Activated naive CD4-positive, alpha-beta T cell treated with anti-CD3 and anti-CD28 coated beads, Interleukin-2, amount 10 ng/mL, durations not matched to agents 7 days and 5 days (primary cell): ENCODE measurements at regions not wholly inside any gene's neighbourhood (a gene's known extent, or its start where the extent isn't known, plus 50 kb on each side); places are given as distances from the start of the nearest gene placed in this dataset.
A peak's percentile ranks its signal among the peaks of the same experiment; 100 is the strongest.

Experiments
- CTCF ChIA-PET: fragments of 350-600 bp; sonication (Branson Sonifier 250); formaldehyde crosslinking; loops from one replicate; lab custom pipeline; 2021; ENCODE audit warnings: antibody characterized with exemption; lab: Charles Lee
- DNase-seq: peaks from one replicate; pipeline ENCODE4 v3.0.0-alpha.2; 2020
- H3K27ac Mint-ChIP-seq: one replicate; pipeline ENCODE4 v1.8.0; 2021; ENCODE audit warnings: mild to moderate bottlenecking, moderate library complexity, mixed read lengths
- H3K27me3 Mint-ChIP-seq: one replicate; pipeline ENCODE4 v1.8.0; 2021; ENCODE audit warnings: mild to moderate bottlenecking, mixed read lengths
- H3K36me3 Mint-ChIP-seq: one replicate; pipeline ENCODE4 v1.8.0; 2021; ENCODE audit warnings: mixed read lengths
- H3K4me1 Mint-ChIP-seq: one replicate; pipeline ENCODE4 v1.8.0; 2021; ENCODE audit warnings: mixed read lengths
- H3K4me3 Mint-ChIP-seq: one replicate; pipeline ENCODE4 v1.8.0; 2021; ENCODE audit warnings: mild to moderate bottlenecking, moderate library complexity, mixed read lengths
- H3K9me3 Mint-ChIP-seq: one replicate; pipeline ENCODE4 v1.8.0; 2021; ENCODE audit warnings: mixed read lengths

DNA sequence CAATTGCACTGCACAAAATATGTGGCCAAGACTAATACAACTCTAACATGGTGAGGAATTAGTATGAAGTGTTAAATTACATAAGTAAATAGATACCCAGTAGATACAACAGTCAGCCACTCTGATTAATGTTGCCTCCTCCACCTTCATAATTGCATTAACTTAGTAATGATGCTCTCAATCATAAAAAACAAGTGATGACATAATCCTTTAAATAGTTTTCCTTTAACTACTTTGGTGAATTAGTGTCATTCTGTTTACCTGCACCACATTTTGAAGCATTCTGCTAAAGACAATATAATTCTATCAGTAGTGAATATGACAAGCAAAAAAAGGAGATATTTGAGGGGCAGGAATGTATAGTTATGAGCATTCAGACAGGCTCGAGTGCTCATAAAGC lies 265.9 kb upstream of the SLC24A2 start:
- no peaks in the 10 kb centered on the region for H3K36me3 Mint-ChIP-seq
- CTCF ChIA-PET: no interaction called here
- H3K4me3 Mint-ChIP-seq: no peak overlapping the region
- no peaks in the 10 kb centered on the region for H3K27me3 Mint-ChIP-seq
- no peak for DNase-seq
- H3K9me3 Mint-ChIP-seq: peaks cover 2% of the 10 kb centered on the region
- H3K27ac Mint-ChIP-seq: no peak overlapping the region
- peaks cover 2% of the 10 kb centered on the region for H3K4me1 Mint-ChIP-seq

- H3K4me3 Mint-ChIP-seq: no peak overlapping the region
- CTCF ChIA-PET: no interaction called here
- H3K9me3 Mint-ChIP-seq: peaks cover 7% of the 10 kb centered on the region
- DNase-seq: no peak
- no peak overlapping the region for H3K27ac Mint-ChIP-seq
- peaks cover 26% of the 10 kb centered on the region for H3K4me1 Mint-ChIP-seq
- H3K36me3 Mint-ChIP-seq: peaks cover 20% of the 10 kb centered on the region
- H3K27me3 Mint-ChIP-seq: no peaks in the 10 kb centered on the region
These were observed 260.1 kb upstream of the SLC24A2 start for GRCh38 chr9:20048985-20049384.

- peaks cover 7% of the 10 kb centered on the region for H3K9me3 Mint-ChIP-seq
- peaks cover 22% of the 10 kb centered on the region for H3K36me3 Mint-ChIP-seq
- no peak overlapping the region for H3K4me3 Mint-ChIP-seq
- CTCF ChIA-PET: no interaction called here
- no peaks in the 10 kb centered on the region for H3K27me3 Mint-ChIP-seq
- H3K4me1 Mint-ChIP-seq: peaks cover 31% of the 10 kb centered on the region
- no peak overlapping the region for H3K27ac Mint-ChIP-seq
- no peak for DNase-seq
These were observed 259.6 kb upstream of the SLC24A2 start for GRCh38 chr9:20048437-20048836.

GRCh38 chr9:20044686-20045085 lies 255.8 kb upstream of the SLC24A2 start:
- Mint-ChIP-seq H3K4me3 (no peak overlapping the region), H3K27ac (no peak overlapping the region)

DNA sequence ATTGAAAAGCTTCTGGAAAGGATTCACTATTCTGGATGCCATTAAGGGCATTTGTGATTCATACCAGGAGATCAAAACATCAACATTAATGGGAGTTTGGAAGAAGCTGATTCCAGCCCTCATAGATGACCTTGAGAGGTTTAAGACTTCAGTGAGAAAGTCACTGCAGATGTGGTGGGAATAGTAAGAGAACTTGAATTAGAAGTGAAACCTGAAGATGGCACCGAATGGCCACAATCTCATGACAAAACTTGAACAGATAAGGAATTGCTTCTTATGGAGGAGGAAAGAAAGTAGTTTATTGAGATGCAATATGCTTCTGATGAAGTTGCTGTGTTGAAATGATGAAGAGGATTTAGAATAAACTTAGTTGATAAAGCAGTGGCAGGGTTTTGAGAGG lies 254.6 kb upstream of the SLC24A2 start:
- Mint-ChIP-seq H3K27ac (peak overlapping the region; percentile 95), H3K36me3 (peaks cover 26% of the 10 kb centered on the region), H3K27me3 (peaks cover 3% of the 10 kb centered on the region), H3K9me3 (peaks cover 5% of the 10 kb centered on the region), H3K4me1 (peaks cover 55% of the 10 kb centered on the region), H3K4me3 (peak overlapping the region; percentile 73)
- CTCF ChIA-PET: interaction anchor here (0.9 to 2.3 kb wide), 4 partner anchors 66 to 313 kb away, joined by 3 to 8 read pairs (median 4); no protein-coding TSS in a partner anchor
- DNase-seq: peak; percentile 46

More at GRCh38 chr9:20044686-20045085, 255.8 kb upstream of the SLC24A2 start:
- Mint-ChIP-seq H3K9me3 (peaks cover 5% of the 10 kb centered on the region), H3K27me3 (no peaks in the 10 kb centered on the region), H3K4me1 (peaks cover 53% of the 10 kb centered on the region), H3K36me3 (peaks cover 26% of the 10 kb centered on the region)
- CTCF ChIA-PET: no interaction called here
- no peak for DNase-seq

DNA sequence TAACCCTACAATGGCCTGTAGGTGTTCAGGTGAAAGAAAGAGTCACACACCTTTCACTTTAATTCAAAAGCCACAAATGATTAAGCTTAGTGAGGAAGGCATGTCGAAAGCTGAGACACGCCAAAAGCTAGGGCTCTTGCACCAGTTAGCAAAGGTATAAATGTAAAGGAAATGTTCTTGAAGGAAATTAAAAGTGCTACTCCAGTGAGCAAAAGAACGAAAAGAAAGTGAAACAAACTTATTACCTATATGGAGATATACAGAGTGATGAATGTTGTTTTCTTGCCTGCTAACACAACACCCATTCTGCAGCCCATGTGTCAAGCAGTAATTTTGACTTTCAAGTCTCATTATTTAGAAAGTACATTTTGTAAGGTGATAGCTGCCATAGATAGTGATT lies 254.2 kb upstream of the SLC24A2 start:
- Mint-ChIP-seq H3K4me3 (peak overlapping the region; percentile 73), H3K27me3 (peaks cover 3% of the 10 kb centered on the region), H3K36me3 (peaks cover 24% of the 10 kb centered on the region), H3K4me1 (peaks cover 55% of the 10 kb centered on the region), H3K9me3 (peaks cover 3% of the 10 kb centered on the region), H3K27ac (peak overlapping the region; percentile 95)
- CTCF ChIA-PET: interaction anchor here (0.9 to 2.3 kb wide), 4 partner anchors 66 to 314 kb away, joined by 3 to 8 read pairs (median 4); no protein-coding TSS in a partner anchor
- DNase-seq: peak; percentile 33

- no peak for DNase-seq
- peaks cover 24% of the 10 kb centered on the region for H3K36me3 Mint-ChIP-seq
- H3K27me3 Mint-ChIP-seq: peaks cover 3% of the 10 kb centered on the region
- peaks cover 55% of the 10 kb centered on the region for H3K4me1 Mint-ChIP-seq
- H3K4me3 Mint-ChIP-seq: peak overlapping the region; percentile 17
- H3K9me3 Mint-ChIP-seq: peaks cover 3% of the 10 kb centered on the region
- peak overlapping the region; percentile 95 for H3K27ac Mint-ChIP-seq
- CTCF ChIA-PET: interaction anchor here (0.9 to 2.3 kb wide), 2 partner anchors 65 to 114 kb away, joined by 3 to 8 read pairs; no protein-coding TSS in a partner anchor
These were observed 253.4 kb upstream of the SLC24A2 start for GRCh38 chr9:20042128-20042711.

DNA sequence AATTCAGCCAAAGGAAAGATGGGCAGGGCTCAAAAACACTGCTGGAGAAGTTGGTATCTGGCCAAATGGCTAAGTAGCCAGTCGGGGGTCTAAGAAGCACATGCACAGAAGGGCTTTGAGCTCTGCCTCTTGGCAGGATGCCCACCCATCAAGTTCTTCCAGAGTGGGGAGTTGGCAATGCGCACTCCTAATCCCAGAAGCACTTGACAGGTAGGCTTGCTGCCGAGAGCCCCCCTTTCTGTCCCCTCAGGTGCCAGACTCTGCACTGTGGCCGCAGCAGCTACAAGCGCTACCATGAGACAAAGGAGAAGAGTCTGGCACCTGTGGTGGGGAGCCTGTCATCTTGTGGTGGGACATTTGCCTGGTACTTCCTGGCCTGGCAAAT lies 252.9 kb upstream of the SLC24A2 start:
- peaks cover 54% of the 10 kb centered on the region for H3K4me1 Mint-ChIP-seq
- peaks cover 3% of the 10 kb centered on the region for H3K27me3 Mint-ChIP-seq
- H3K9me3 Mint-ChIP-seq: peaks cover 3% of the 10 kb centered on the region
- H3K36me3 Mint-ChIP-seq: peaks cover 22% of the 10 kb centered on the region
- no peak overlapping the region for H3K4me3 Mint-ChIP-seq
- CTCF ChIA-PET: interaction anchor here (0.6 to 2.3 kb wide), 2 partner anchors 114 to 781 kb away, joined by 3 to 8 read pairs; no protein-coding TSS in a partner anchor
- no peak overlapping the region for H3K27ac Mint-ChIP-seq
- DNase-seq: peak; percentile 24

GRCh38 chr9:20040991-20041696 lies 252.3 kb upstream of the SLC24A2 start:
- Mint-ChIP-seq H3K27ac (peak overlapping the region; percentile 46), H3K9me3 (no peaks in the 10 kb centered on the region), H3K4me1 (peaks cover 48% of the 10 kb centered on the region), H3K4me3 (no peak overlapping the region), H3K27me3 (peaks cover 3% of the 10 kb centered on the region), H3K36me3 (peaks cover 16% of the 10 kb centered on the region)
- no peak for DNase-seq
- CTCF ChIA-PET: interaction anchor here (0.6 to 2.3 kb wide), 3 partner anchors 70 to 781 kb away, joined by 3 to 8 read pairs (median 3); no protein-coding TSS in a partner anchor

GRCh38 chr9:20037699-20038098 lies 248.9 kb upstream of the SLC24A2 start:
- Mint-ChIP-seq H3K36me3 (peaks cover 5% of the 10 kb centered on the region), H3K27me3 (peaks cover 3% of the 10 kb centered on the region), H3K4me1 (peaks cover 22% of the 10 kb centered on the region), H3K9me3 (no peaks in the 10 kb centered on the region), H3K27ac (no peak overlapping the region), H3K4me3 (no peak overlapping the region)
- no peak for DNase-seq
- CTCF ChIA-PET: no interaction called here

GRCh38 chr9:20033511-20033910 lies 244.7 kb upstream of the SLC24A2 start:
- no peaks in the 10 kb centered on the region for H3K9me3 Mint-ChIP-seq
- CTCF ChIA-PET: no interaction called here
- no peak for DNase-seq
- no peak overlapping the region for H3K27ac Mint-ChIP-seq
- no peaks in the 10 kb centered on the region for H3K27me3 Mint-ChIP-seq
- peaks cover 11% of the 10 kb centered on the region for H3K4me1 Mint-ChIP-seq
- H3K36me3 Mint-ChIP-seq: no peaks in the 10 kb centered on the region
- H3K4me3 Mint-ChIP-seq: no peak overlapping the region

DNA sequence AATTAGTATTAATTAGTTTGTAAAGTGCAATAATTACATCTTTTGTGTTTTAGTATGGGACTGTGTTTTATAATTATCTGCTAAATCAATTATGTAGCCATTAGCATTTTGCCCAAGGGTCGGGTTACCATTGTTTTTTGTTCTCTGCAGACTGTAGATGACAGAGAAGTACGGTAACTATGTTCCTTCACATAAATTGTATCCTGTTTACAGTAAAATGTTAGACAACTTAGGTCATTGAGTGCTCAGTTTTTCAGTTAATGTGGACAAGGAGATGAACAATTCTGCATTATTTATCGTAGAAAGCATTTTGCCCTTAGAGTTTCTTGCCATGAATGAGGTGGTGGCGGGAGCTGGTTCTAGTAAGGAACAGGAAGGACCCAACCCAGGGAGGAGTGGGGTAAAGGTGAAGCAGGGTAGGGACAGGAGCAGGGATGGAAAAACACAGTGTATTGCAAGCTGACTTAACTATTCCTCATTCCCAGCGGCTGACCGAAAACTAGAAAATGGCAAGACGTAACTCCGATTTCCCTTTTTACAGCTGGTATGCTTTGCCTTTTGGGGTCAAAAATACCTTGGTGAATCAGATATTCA lies 243.7 kb upstream of the SLC24A2 start:
- DNase-seq: no peak
- H3K27me3 Mint-ChIP-seq: no peaks in the 10 kb centered on the region
- CTCF ChIA-PET: no interaction called here
- H3K36me3 Mint-ChIP-seq: no peaks in the 10 kb centered on the region
- H3K4me1 Mint-ChIP-seq: peaks cover 11% of the 10 kb centered on the region
- H3K9me3 Mint-ChIP-seq: no peaks in the 10 kb centered on the region
- H3K27ac Mint-ChIP-seq: no peak overlapping the region
- H3K4me3 Mint-ChIP-seq: no peak overlapping the region

- Mint-ChIP-seq H3K4me3 (no peak overlapping the region), H3K36me3 (no peaks in the 10 kb centered on the region)
These were observed 243.0 kb upstream of the SLC24A2 start for GRCh38 chr9:20031836-20032235.

DNA sequence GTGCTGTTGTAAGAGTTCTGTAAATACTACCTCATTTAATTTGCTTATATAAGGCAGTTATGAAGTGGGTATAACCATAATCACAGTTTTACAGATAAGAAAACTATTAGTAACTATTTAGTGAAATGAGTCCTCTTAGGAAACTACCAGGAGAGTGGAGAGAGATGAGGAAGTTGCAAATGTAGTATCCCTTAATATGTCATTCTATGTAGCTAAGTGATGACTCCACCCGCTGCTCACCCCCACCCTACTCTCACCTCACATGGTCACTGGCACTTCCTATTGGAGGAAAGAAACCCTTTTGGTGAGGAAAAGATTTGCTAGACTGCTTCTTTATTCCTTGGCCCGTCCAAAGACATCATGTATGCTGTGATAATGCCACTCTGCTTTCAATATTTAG lies 241.8 kb upstream of the SLC24A2 start:
- no peaks in the 10 kb centered on the region for H3K36me3 Mint-ChIP-seq
- no peak overlapping the region for H3K27ac Mint-ChIP-seq
- H3K4me1 Mint-ChIP-seq: peaks cover 11% of the 10 kb centered on the region
- DNase-seq: no peak
- no peaks in the 10 kb centered on the region for H3K27me3 Mint-ChIP-seq
- H3K9me3 Mint-ChIP-seq: no peaks in the 10 kb centered on the region
- no peak overlapping the region for H3K4me3 Mint-ChIP-seq
- CTCF ChIA-PET: no interaction called here

More at GRCh38 chr9:20031836-20032235, 243.0 kb upstream of the SLC24A2 start:
- Mint-ChIP-seq H3K4me1 (peaks cover 11% of the 10 kb centered on the region), H3K9me3 (no peaks in the 10 kb centered on the region), H3K27me3 (no peaks in the 10 kb centered on the region), H3K27ac (no peak overlapping the region)
- no peak for DNase-seq
- CTCF ChIA-PET: no interaction called here
